ENCODE measurements at regions not wholly inside any gene's neighbourhood (a gene's known extent, or its start where the extent isn't known, plus 50 kb on each side); places are given as distances from the start of the nearest gene placed in this dataset.
"Not testable (repeated sequence)": the region's sequence is repeated elsewhere in the genome, so short reads cannot be mapped to it uniquely, and the experiment has no call there.

- intact Hi-C loops (cut with micrococcal nuclease); H3K27me3 ChIP-seq (ENCODE audit: control insufficient read depth in 2 of 2, insufficient read depth in 2 of 2, low read length in 2 of 2); in situ Hi-C loops (cut with MboI); CTCF ChIA-PET (ENCODE audit: low intra/inter-chr PET ratio); H4K20me1 ChIP-seq (replicated peaks; ENCODE audit: control insufficient read depth, insufficient read depth, low read length); H3K9me1 ChIP-seq (ENCODE audit: control insufficient read depth, insufficient read depth, low read length); POLR2A ChIA-PET; H3K36me3 ChIP-seq (ENCODE audit: control insufficient read depth, insufficient read depth, low read length); H3K4me1 ChIP-seq (replicated peaks in 1 of 2; ENCODE audit: control insufficient read depth in 2 of 2, insufficient read depth in 2 of 2, low read length in 2 of 2); FAIRE-seq; H3K9me3 ChIP-seq (replicated peaks; ENCODE audit: control insufficient read depth, insufficient read depth, low read depth, low read length): not testable (repeated sequence)
- peak overlapping the region; percentile 31 for H3K4me3 ChIP-seq
- ATAC-seq (peak; percentile 73), DNase-seq (ENCODE audit: extremely low read depth in 1 of 4, low spot score in 3 of 4) (peak in 2 of 4 experiments; percentile 7 to 66)
- TF ChIP-seq EGR1 (conservative IDR thresholded peaks at IDR 0.05) (peak; percentile 77), POLR2H (tag; IDR thresholded peaks at IDR 0.05; ENCODE audit: low read depth) (peak; percentile 41; the same call in 1 of the 2 replicates), SUPT5H (IDR thresholded peaks at IDR 0.05) (peak; percentile 44; the same call in 1 of the 2 replicates), NFRKB (IDR thresholded peaks at IDR 0.05; ENCODE audit: low read depth) (peak; percentile 73), EP400 (IDR thresholded peaks at IDR 0.05) (peak; percentile 51; the same call in 1 of the 2 replicates), TAF1 (IDR thresholded peaks at IDR 0.05; ENCODE audit: control insufficient read depth, extremely low read depth, insufficient read depth, low read length, severe bottlenecking) (peak; percentile 22), POLR2A (conservative IDR thresholded peaks at IDR 0.05) (peak; percentile 73), TAF7 (tag; IDR thresholded peaks at IDR 0.05) (peak; percentile 67; the same call in 1 of the 2 replicates), RBFOX2 (IDR thresholded peaks at IDR 0.05; ENCODE audit: low read depth, low read length) (peak; percentile 47; the same call in 1 of the 2 replicates), POLR2G (IDR thresholded peaks at IDR 0.05; ENCODE audit: low read depth, low read length) (peak; percentile 25; the same call in 1 of the 2 replicates), TAF9B (IDR thresholded peaks at IDR 0.05; ENCODE audit: partially characterized antibody) (peak; percentile 60), CXXC5 (CRISPR knock-in tag; IDR thresholded peaks at IDR 0.05) (0 out of 2 replicates have a peak, but pooled peaks have one; percentile 21), ETV1 (tag; conservative IDR thresholded peaks at IDR 0.05; ENCODE audit: low read depth) (peak; percentile 58), YY1 (IDR thresholded peaks at IDR 0.05; ENCODE audit: borderline replicate concordance in 1 of 3, control insufficient read depth in 1 of 3, extremely low read depth in 1 of 3, insufficient read depth in 3 of 3, insufficient read length in 1 of 3, insufficient replicate concordance in 2 of 3, low read depth in 1 of 3, low read length in 2 of 3) (peak; percentile 34 to 86 (median 47)), NRF1 (conservative IDR thresholded peaks at IDR 0.05 in 1 of 2, IDR thresholded peaks at IDR 0.05 in 1 of 2) (peak; percentile 28 to 41; a peak in 1 of 4 replicates)
- H2AFZ ChIP-seq (ENCODE audit: low read depth, low read length) = peak overlapping the region; percentile 83
- WGBS (ENCODE audit: insufficient coverage, low coverage, missing lambda C conversion rate) = 0% methylated on average over 9 of the region's 16 CpGs
- peak overlapping the region; percentile 68 for H3K4me2 ChIP-seq (ENCODE audit: insufficient read depth, low read length)
- peak overlapping the region; percentile 76 to 81; a peak in 3 of 4 replicates for H3K9ac ChIP-seq (ENCODE audit: insufficient read depth in 1 of 2, low read depth in 2 of 2, low read length in 2 of 2)
- BruUV-seq (replicated peaks) = TSS peak; percentile 57
- H3K79me2 ChIP-seq (ENCODE audit: control insufficient read depth, insufficient read depth, low read length) = peaks cover 36% of the 10 kb centered on the region
- peak overlapping the region; percentile 76 for H3K27ac ChIP-seq (ENCODE audit: extremely low read depth, low read depth, low read length)
Observed at GRCh38 chr4:103256068-103256467, 57.9 kb upstream of the CENPE start.

All from K562 (cell line).